ENCODE measurements at regions not wholly inside any gene's neighbourhood (a gene's known extent, or its start where the extent isn't known, plus 50 kb on each side); places are given as distances from the start of the nearest gene placed in this dataset.

GRCh38 chr2:221662689-221663391 lies 90.7 kb upstream of the EPHA4 start:
- TF ChIP-seq CTCF (IDR thresholded peaks at IDR 0.05; ENCODE audit: low read depth, low read length) (no peak), EZH2phosphoT487 (IDR thresholded peaks at IDR 0.05; ENCODE audit: low read depth) (no peak)
